GM12891 (cell line): ENCODE measurements at regions not wholly inside any gene's neighbourhood (a gene's known extent, or its start where the extent isn't known, plus 50 kb on each side); places are given as distances from the start of the nearest gene placed in this dataset.

Source experiments
- POLR2A ChIP-seq: IDR thresholded peaks from 2 replicates; pipeline ENCODE4 v1.6.1; 2011; ENCODE audit warnings: low read depth, low read length, control low read depth
- POLR2AphosphoS5 ChIP-seq: IDR thresholded peaks from 2 replicates; pipeline ENCODE4 v1.6.1; 2011; ENCODE audit warnings: low read depth, low read length, control low read depth
- POU2F2 ChIP-seq: IDR thresholded peaks from 2 replicates; pipeline ENCODE4 v1.6.1; 2011; ENCODE audit warnings: low read depth, mild to moderate bottlenecking, control low read depth, low read length, moderate library complexity
- SPI1 ChIP-seq: IDR thresholded peaks from 2 replicates; pipeline ENCODE4 v1.6.1; 2011; ENCODE audit warnings: low read depth, low read length, control low read depth
- TAF1 ChIP-seq: IDR thresholded peaks from 2 replicates; pipeline ENCODE4 v1.6.1; 2011; ENCODE audit warnings: low read depth, low read length, control low read depth

DNA sequence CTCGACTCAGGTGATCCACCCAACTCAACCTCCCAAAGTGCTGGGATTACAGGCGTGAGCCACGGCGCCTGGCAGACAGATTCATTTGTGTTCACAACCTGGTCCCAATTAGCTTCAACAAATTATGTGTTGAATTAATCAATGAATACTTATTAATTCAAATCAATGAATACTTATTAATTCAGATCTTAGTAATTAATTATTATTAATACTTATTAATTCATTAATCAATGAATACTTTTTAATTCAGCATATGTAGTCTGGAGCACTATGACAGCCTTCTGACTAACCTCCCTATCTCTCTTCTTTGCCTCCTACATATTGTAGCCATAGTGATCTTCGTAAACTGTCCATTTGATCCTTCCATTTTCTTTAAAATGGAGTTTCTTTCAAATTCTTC lies 56.7 kb upstream of the RBPJ start:
- TF ChIP-seq POLR2AphosphoS5 (no peak), POLR2A (no peak), TAF1 (no peak), SPI1 (no peak), POU2F2 (no peak)
